Vagina (tissue), 2 donors: ENCODE measurements at regions not wholly inside any gene's neighbourhood (a gene's known extent, or its start where the extent isn't known, plus 50 kb on each side); places are given as distances from the start of the nearest gene placed in this dataset.

Source experiments
- DNase-seq, 2 donors: peaks; one replicate each; pipeline ENCODE4 v3.0.0-alpha.2; 2017; ENCODE audit errors: extremely low spot score in 2 of 2
- H3K27ac ChIP-seq: fragments of 200-600 bp; sonication (generic); one replicate; pipeline ENCODE4 v1.5.1; 2019
- H3K27me3 ChIP-seq: fragments of 200-600 bp; sonication (generic); one replicate; pipeline ENCODE4 v1.5.1; 2019
- H3K36me3 ChIP-seq, 2 donors: fragments of 200-600 bp; sonication (generic); one replicate each; pipeline ENCODE4 v1.5.1; 2017 to 2019
- H3K4me1 ChIP-seq: fragments of 200-600 bp; sonication (generic); one replicate; pipeline ENCODE4 v1.5.1; 2019
- H3K4me3 ChIP-seq, 2 donors: fragments of 200-600 bp; sonication (generic); 1 replicate in 1 of 2; 2 replicates in 1 of 2; pipeline ENCODE4 v1.5.1; 2016 to 2019
- H3K9me3 ChIP-seq: fragments of 200-600 bp; sonication (generic); one replicate; pipeline ENCODE4 v1.5.1; 2019
- CTCF ChIP-seq, 3 experiments: fragments of 450-650 bp in 2 of 3; fragments of 200-600 bp in 1 of 3; sonication (generic) in 1 of 3; IDR thresholded peaks; one replicate each; pipeline ENCODE4 v1.5.1; 2017 to 2019; ENCODE audit warnings: antibody characterized with exemption in 3 of 3, mild to moderate bottlenecking in 2 of 3, moderate library complexity in 2 of 3
- POLR2A ChIP-seq, 2 donors: fragments of 450-650 bp; IDR thresholded peaks; one replicate each; pipeline ENCODE4 v1.6.1; 2017; ENCODE audit warnings: antibody characterized with exemption in 2 of 2, mild to moderate bottlenecking in 2 of 2, moderate library complexity in 2 of 2
- POLR2AphosphoS5 ChIP-seq, 2 donors: sonication (generic); formaldehyde crosslinking; IDR thresholded peaks; one replicate each; pipeline ENCODE4 v1.9.0; 2017; ENCODE audit warnings: antibody characterized with exemption in 2 of 2, mild to moderate bottlenecking in 2 of 2, low read depth in 1 of 2; ENCODE audit not compliant: insufficient read depth in 1 of 2
- intact Hi-C: fragments of 100-400 bp; cut with DNase I; formaldehyde crosslinking; loops from one replicate; pipeline ENCODE4 v1.15.1; 2023

- Histone ChIP-seq H3K27ac (no peak overlapping the region), H3K36me3 (no peaks in the 10 kb centered on the region), H3K4me3 (no peak overlapping the region), H3K27me3 (no peaks in the 10 kb centered on the region), H3K4me1 (no peaks in the 10 kb centered on the region), H3K9me3 (no peaks in the 10 kb centered on the region)
- intact Hi-C loops: no loop called here
- DNase-seq: no peak
- no peak for TF ChIP-seq POLR2AphosphoS5 (IDR thresholded peaks at IDR 0.05; ENCODE audit: insufficient read depth in 1 of 2, low read depth in 1 of 2)
- no peak for TF ChIP-seq POLR2A (IDR thresholded peaks at IDR 0.05)
- TF ChIP-seq CTCF (IDR thresholded peaks at IDR 0.05): no peak
Measured at GRCh38 chr7:98463837-98464557, 63.1 kb upstream of the BAIAP2L1 start.

GRCh38 chr7:98462911-98463633 is 62.2 kb upstream of the BAIAP2L1 start:
- intact Hi-C loops: no loop called here
- no peaks in the 10 kb centered on the region for H3K27me3 ChIP-seq
- no peak for TF ChIP-seq CTCF (IDR thresholded peaks at IDR 0.05)
- no peaks in the 10 kb centered on the region for H3K9me3 ChIP-seq
- H3K4me1 ChIP-seq: no peaks in the 10 kb centered on the region
- no peak overlapping the region for H3K27ac ChIP-seq
- DNase-seq: no peak
- no peaks in the 10 kb centered on the region for H3K36me3 ChIP-seq
- H3K4me3 ChIP-seq: no peak overlapping the region

DNA sequence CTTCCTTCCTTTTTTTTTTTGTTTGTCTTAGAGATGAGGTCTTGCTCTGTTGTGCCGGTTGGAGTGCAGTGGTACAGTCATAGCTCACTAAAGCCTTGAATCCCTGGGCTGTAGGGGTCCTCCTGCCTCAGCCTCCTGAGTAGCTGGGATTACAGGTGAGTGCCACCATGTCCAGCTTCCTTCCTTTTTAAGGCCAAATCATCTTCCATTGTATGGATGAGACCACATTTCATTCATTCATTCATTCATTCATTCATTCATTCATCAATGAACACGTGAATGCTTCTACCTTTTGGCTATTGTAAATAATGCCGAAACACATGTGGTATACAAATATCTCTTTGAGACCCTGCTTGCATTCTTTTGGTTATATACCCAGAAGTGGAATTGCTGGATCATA is 60.0 kb upstream of the BAIAP2L1 start:
- Histone ChIP-seq H3K27ac (no peak overlapping the region), H3K27me3 (no peaks in the 10 kb centered on the region), H3K4me3 (no peak overlapping the region), H3K9me3 (no peaks in the 10 kb centered on the region), H3K36me3 (no peaks in the 10 kb centered on the region), H3K4me1 (no peaks in the 10 kb centered on the region)
- DNase-seq: no peak
- no peak for TF ChIP-seq POLR2AphosphoS5 (IDR thresholded peaks at IDR 0.05; ENCODE audit: insufficient read depth in 1 of 2, low read depth in 1 of 2)
- no peak for TF ChIP-seq CTCF (IDR thresholded peaks at IDR 0.05)
- no peak for TF ChIP-seq POLR2A (IDR thresholded peaks at IDR 0.05)
- intact Hi-C loops: no loop called here

- Histone ChIP-seq H3K4me3 (no peak overlapping the region), H3K36me3 (no peaks in the 10 kb centered on the region), H3K27ac (no peak overlapping the region), H3K4me1 (no peaks in the 10 kb centered on the region), H3K27me3 (no peaks in the 10 kb centered on the region), H3K9me3 (no peaks in the 10 kb centered on the region)
- DNase-seq: no peak
- intact Hi-C loops: no loop called here
- TF ChIP-seq CTCF (IDR thresholded peaks at IDR 0.05): no peak
- no peak for TF ChIP-seq POLR2AphosphoS5 (IDR thresholded peaks at IDR 0.05; ENCODE audit: insufficient read depth in 1 of 2, low read depth in 1 of 2)
- TF ChIP-seq POLR2A (IDR thresholded peaks at IDR 0.05): no peak
Measured at GRCh38 chr7:98459529-98459928, 58.6 kb upstream of the BAIAP2L1 start.
